K562 (cell line): ENCODE measurements at regions not wholly inside any gene's neighbourhood (a gene's known extent, or its start where the extent isn't known, plus 50 kb on each side); places are given as distances from the start of the nearest gene placed in this dataset.

Experiments
- CAMTA2 ChIP-seq: fragments of 250-450 bp; sonication (Bioruptor Pico); conservative IDR thresholded peaks from 2 replicates; pipeline ENCODE4 v1.5.1; 2022
- CBX3 ChIP-seq, 2 experiments: IDR thresholded peaks; 1 replicate in 1 of 2; 2 replicates in 1 of 2; pipeline ENCODE4 v1.6.1; 2012; ENCODE audit warnings: inconsistent platforms in 2 of 2, low read length in 2 of 2, borderline replicate concordance in 1 of 2, control low read depth in 1 of 2
- CTBP1 ChIP-seq: fragments of 450-650 bp; IDR thresholded peaks from 2 replicates; pipeline ENCODE4 v1.6.1; 2016; ENCODE audit warnings: borderline replicate concordance
- ELF1 ChIP-seq: fragments of 200-800 bp; sonication (Bioruptor generic); IDR thresholded peaks from 2 replicates; pipeline ENCODE4 v1.6.1; 2016; ENCODE audit warnings: missing genetic modification characterization, missing compliant biosample characterization
- ELF2 ChIP-seq: fragments of 250-450 bp; sonication (Bioruptor Pico); IDR thresholded peaks from 2 replicates; pipeline ENCODE4 v1.5.0; 2021; ENCODE audit warnings: mild to moderate bottlenecking
- EWSR1 ChIP-seq: fragments of 450-650 bp; IDR thresholded peaks from 2 replicates; pipeline ENCODE4 v1.6.1; 2018; ENCODE audit warnings: borderline replicate concordance, mild to moderate bottlenecking, low read depth, moderate library complexity; ENCODE audit not compliant: partially characterized antibody
- FOXM1 ChIP-seq, 2 experiments: fragments of 450-650 bp in 1 of 2; sonication (generic) in 1 of 2; formaldehyde crosslinking in 1 of 2; IDR thresholded peaks; 2 replicates each; pipeline versions ENCODE4 v1.6.1 to v1.9.0; 2017 to 2022; ENCODE audit warnings: low read depth in 2 of 2, mild to moderate bottlenecking in 2 of 2, missing genetic modification reagents in 1 of 2, moderate library complexity in 1 of 2
- FUS ChIP-seq: fragments of 200-400 bp; formaldehyde crosslinking; optimal IDR thresholded peaks from 2 replicates; pipeline ENCODE3; 2017; ENCODE audit warnings: low read depth, low read length
- GTF2F1 ChIP-seq: IDR thresholded peaks from 2 replicates; pipeline ENCODE4 v1.6.1; 2011; ENCODE audit warnings: low read depth, low read length, improper control_type of control experiment
- HLTF ChIP-seq: fragments of 450-650 bp; IDR thresholded peaks from 2 replicates; pipeline ENCODE4 v1.6.1; 2016
- HNRNPUL1 ChIP-seq: fragments of 200-400 bp; formaldehyde crosslinking; IDR thresholded peaks from 2 replicates; pipeline ENCODE4 v1.6.1; 2017; ENCODE audit warnings: low read length
- KLF6 ChIP-seq: fragments of 250-450 bp; sonication (Bioruptor Pico); IDR thresholded peaks from 2 replicates; pipeline ENCODE4 v1.4.0; 2020; ENCODE audit warnings: mild to moderate bottlenecking, moderate library complexity, borderline replicate concordance
- MIER1 ChIP-seq: fragments of 450-650 bp; IDR thresholded peaks from 2 replicates; pipeline ENCODE4 v1.6.1; 2016; ENCODE audit warnings: antibody characterized with exemption, mild to moderate bottlenecking, low read depth
- NFIX ChIP-seq: fragments of 250-450 bp; sonication (Bioruptor Pico); IDR thresholded peaks from 2 replicates; pipeline ENCODE4 v1.4.0; 2020; ENCODE audit warnings: low read depth, mild to moderate bottlenecking, moderate library complexity
- PTTG1 ChIP-seq: fragments of 450-650 bp; IDR thresholded peaks from 2 replicates; pipeline ENCODE4 v1.6.1; 2016; ENCODE audit warnings: low read depth, mild to moderate bottlenecking, missing genetic modification characterization, missing compliant biosample characterization
- RUNX1 ChIP-seq: sonication (generic); IDR thresholded peaks from 2 replicates; pipeline ENCODE4 v1.6.1; 2016; ENCODE audit warnings: antibody characterized with exemption, low read depth
- TGIF2 ChIP-seq: sonication (generic); formaldehyde crosslinking; IDR thresholded peaks from 2 replicates; pipeline ENCODE4 v1.8.1; 2022; ENCODE audit warnings: mild to moderate bottlenecking, missing genetic modification reagents, moderate library complexity
- U2AF2 ChIP-seq: fragments of 200-400 bp; formaldehyde crosslinking; optimal IDR thresholded peaks from 2 replicates; pipeline ENCODE3; 2017; ENCODE audit warnings: low read depth, mild to moderate bottlenecking, low read length
- XRCC3 ChIP-seq: fragments of 450-650 bp; IDR thresholded peaks from 2 replicates; pipeline ENCODE4 v1.6.1; 2017; ENCODE audit warnings: mild to moderate bottlenecking, moderate library complexity
- ZBTB49 ChIP-seq: sonication (generic); formaldehyde crosslinking; IDR thresholded peaks from 2 replicates; pipeline ENCODE4 v1.8.0; 2022; ENCODE audit warnings: missing genetic modification reagents, mild to moderate bottlenecking, borderline replicate concordance
- ZNF165 ChIP-seq: fragments of 250-450 bp; sonication (Bioruptor Pico); IDR thresholded peaks from 2 replicates; pipeline ENCODE4 v1.4.0; 2020; ENCODE audit warnings: borderline replicate concordance
- ZNF395 ChIP-seq: fragments of 200-800 bp; sonication (Bioruptor generic); IDR thresholded peaks from 2 replicates; pipeline ENCODE4 v1.6.1; 2017; ENCODE audit warnings: missing genetic modification characterization, missing compliant biosample characterization
- ZNF511 ChIP-seq: sonication (generic); formaldehyde crosslinking; IDR thresholded peaks from 2 replicates; pipeline ENCODE4 v1.8.0; 2022; ENCODE audit warnings: mild to moderate bottlenecking, missing genetic modification reagents
- ZNF699 ChIP-seq: fragments of 250-450 bp; sonication (Bioruptor Pico); IDR thresholded peaks from 2 replicates; pipeline ENCODE4 v1.8.0; 2021; ENCODE audit warnings: mild to moderate bottlenecking, moderate library complexity; ENCODE audit not compliant: insufficient replicate concordance
- ZNF785 ChIP-seq: fragments of 250-450 bp; sonication (Bioruptor Pico); IDR thresholded peaks from 2 replicates; pipeline ENCODE4 v1.4.0; 2020; ENCODE audit warnings: mild to moderate bottlenecking

GRCh38 chr2:171244466-171244969 lies 83.8 kb upstream of the TLK1 start (continued):
- TF ChIP-seq ELF1 (tag) (no peak), ELF2 (CRISPR knock-in tag) (no peak), EWSR1 (no peak), TGIF2 (CRISPR knock-in tag) (no peak), ZNF699 (no peak), ZNF785 (CRISPR knock-in tag) (no peak), CTBP1 (peak; percentile 73), U2AF2 (no peak), XRCC3 (no peak), HLTF (peak; percentile 60; the same call in 1 of the 2 replicates), MIER1 (no peak), GTF2F1 (no peak), KLF6 (no peak), ZBTB49 (CRISPR knock-in tag) (no peak), CAMTA2 (CRISPR knock-in tag) (no peak), CBX3 (IDR thresholded peaks at IDR 0.05; ENCODE audit: borderline replicate concordance in 1 of 2, low read length in 2 of 2) (no peak), ZNF511 (CRISPR knock-in tag) (no peak), RUNX1 (no peak), HNRNPUL1 (no peak), ZNF395 (CRISPR knock-in tag) (0 out of 2 replicates have a peak, but pooled peaks have one; percentile 51), FUS (no peak), FOXM1 (IDR thresholded peaks at IDR 0.05; ENCODE audit: low read depth) (no peak), FOXM1 (CRISPR knock-in tag; IDR thresholded peaks at IDR 0.05; ENCODE audit: low read depth) (no peak), PTTG1 (tag) (no peak), NFIX (CRISPR knock-in tag) (no peak), ZNF165 (no peak)
